Nephron (organoid): ENCODE measurements at regions not wholly inside any gene's neighbourhood (a gene's known extent, or its start where the extent isn't known, plus 50 kb on each side); places are given as distances from the start of the nearest gene placed in this dataset.

ENCODE experiments used
- H3K27ac Mint-ChIP-seq, 3 experiments: 2 replicates each; pipeline ENCODE4 v1.8.0; 2020; ENCODE audit warnings: mixed read lengths in 3 of 3, mild to moderate bottlenecking in 2 of 3, moderate library complexity in 1 of 3
- H3K27me3 Mint-ChIP-seq: 2 replicates; pipeline ENCODE4 v1.8.0; 2021; ENCODE audit warnings: low read depth, mild to moderate bottlenecking, moderate library complexity, mixed read lengths
- H3K36me3 Mint-ChIP-seq: 2 replicates; pipeline ENCODE4 v1.8.0; 2020; ENCODE audit warnings: low read depth, mixed read lengths
- H3K4me1 Mint-ChIP-seq: 2 replicates; pipeline ENCODE4 v1.8.0; 2020; ENCODE audit warnings: mixed read lengths
- H3K4me3 Mint-ChIP-seq, 3 experiments: 2 replicates each; pipeline ENCODE4 v1.8.0; 2020; ENCODE audit warnings: mild to moderate bottlenecking in 3 of 3, mixed read lengths in 3 of 3, moderate library complexity in 2 of 3
- H3K9me3 Mint-ChIP-seq: 2 replicates; pipeline ENCODE4 v1.8.0; 2020; ENCODE audit warnings: mixed read lengths
- CTCF ChIP-seq, 3 experiments: fragments of 200-600 bp; sonication (generic); IDR thresholded peaks; one replicate each; pipeline ENCODE4 v1.5.0; 2021; ENCODE audit warnings: antibody characterized with exemption in 3 of 3; ENCODE audit not compliant: unreplicated experiment in 3 of 3

- Mint-ChIP-seq H3K9me3 (peaks cover 2% of the 10 kb centered on the region), H3K27me3 (peaks cover 73% of the 10 kb centered on the region), H3K27ac (no peak overlapping the region), H3K4me3 (no peak overlapping the region), H3K4me1 (no peaks in the 10 kb centered on the region), H3K36me3 (no peaks in the 10 kb centered on the region)
- TF ChIP-seq CTCF (IDR thresholded peaks at IDR 0.05; ENCODE audit: unreplicated experiment in 3 of 3) = no peak
Observed at GRCh38 chr18:47735041-47735702, 195.3 kb downstream of the SMAD2 start.

- no peak for TF ChIP-seq CTCF (IDR thresholded peaks at IDR 0.05; ENCODE audit: unreplicated experiment in 3 of 3)
- Mint-ChIP-seq H3K4me1 (no peaks in the 10 kb centered on the region), H3K27me3 (peaks cover 66% of the 10 kb centered on the region), H3K27ac (no peak overlapping the region), H3K36me3 (no peaks in the 10 kb centered on the region), H3K9me3 (no peaks in the 10 kb centered on the region), H3K4me3 (no peak overlapping the region)
Observed at GRCh38 chr18:47731276-47731675, 199.2 kb downstream of the SMAD2 start.

GRCh38 chr18:47730795-47731194, 199.7 kb downstream of the SMAD2 start:
- no peaks in the 10 kb centered on the region for H3K9me3 Mint-ChIP-seq
- no peak for TF ChIP-seq CTCF (IDR thresholded peaks at IDR 0.05; ENCODE audit: unreplicated experiment in 3 of 3)
- no peaks in the 10 kb centered on the region for H3K4me1 Mint-ChIP-seq
- H3K27me3 Mint-ChIP-seq = peaks cover 63% of the 10 kb centered on the region
- no peak overlapping the region for H3K4me3 Mint-ChIP-seq
- H3K27ac Mint-ChIP-seq = no peak overlapping the region
- H3K36me3 Mint-ChIP-seq = no peaks in the 10 kb centered on the region

GRCh38 chr18:47729356-47729755, 201.1 kb downstream of the SMAD2 start:
- Mint-ChIP-seq H3K36me3 (no peaks in the 10 kb centered on the region), H3K27ac (no peak overlapping the region), H3K9me3 (no peaks in the 10 kb centered on the region), H3K27me3 (peaks cover 48% of the 10 kb centered on the region), H3K4me3 (no peak overlapping the region), H3K4me1 (no peaks in the 10 kb centered on the region)
- no peak for TF ChIP-seq CTCF (IDR thresholded peaks at IDR 0.05; ENCODE audit: unreplicated experiment in 3 of 3)

- H3K27me3 Mint-ChIP-seq = peaks cover 44% of the 10 kb centered on the region
- no peak for TF ChIP-seq CTCF (IDR thresholded peaks at IDR 0.05; ENCODE audit: unreplicated experiment in 3 of 3)
- no peaks in the 10 kb centered on the region for H3K9me3 Mint-ChIP-seq
Observed at GRCh38 chr18:47728921-47729320, 201.5 kb downstream of the SMAD2 start.

GRCh38 chr18:47727409-47727808, 203.1 kb downstream of the SMAD2 start:
- H3K27ac Mint-ChIP-seq = no peak overlapping the region
- H3K27me3 Mint-ChIP-seq = peaks cover 33% of the 10 kb centered on the region
- no peak for TF ChIP-seq CTCF (IDR thresholded peaks at IDR 0.05; ENCODE audit: unreplicated experiment in 3 of 3)
- no peaks in the 10 kb centered on the region for H3K4me1 Mint-ChIP-seq
- H3K36me3 Mint-ChIP-seq = no peaks in the 10 kb centered on the region
- H3K4me3 Mint-ChIP-seq = no peak overlapping the region
- no peaks in the 10 kb centered on the region for H3K9me3 Mint-ChIP-seq

More at GRCh38 chr18:47728921-47729320, 201.5 kb downstream of the SMAD2 start:
- Mint-ChIP-seq H3K4me3 (no peak overlapping the region), H3K36me3 (no peaks in the 10 kb centered on the region), H3K27ac (no peak overlapping the region), H3K4me1 (no peaks in the 10 kb centered on the region)
